ENCODE measurements at regions not wholly inside any gene's neighbourhood (a gene's known extent, or its start where the extent isn't known, plus 50 kb on each side); places are given as distances from the start of the nearest gene placed in this dataset.

DNA sequence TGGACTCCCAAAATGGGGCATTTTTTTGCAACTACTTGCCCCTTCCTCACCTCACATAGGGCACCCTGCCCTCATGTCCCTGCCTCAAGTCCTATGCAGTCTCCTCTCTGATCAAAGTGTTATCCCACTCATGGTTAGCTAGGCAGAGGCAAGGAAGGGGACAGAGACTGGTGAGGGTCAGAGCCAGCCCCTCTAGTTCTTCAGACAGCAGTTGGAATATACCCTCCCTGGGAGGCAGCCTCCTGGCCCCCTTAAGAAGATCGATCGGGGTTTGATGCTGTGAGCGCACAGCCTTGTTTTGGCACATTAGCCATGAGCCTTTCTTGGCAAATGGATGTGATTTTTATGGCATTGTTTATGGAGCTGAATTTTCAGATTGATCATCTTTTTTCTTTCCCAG lies 436.9 kb downstream of the BUD13 start:
- peaks cover 14% of the 10 kb centered on the region for H3K9me3 Mint-ChIP-seq
- no peaks in the 10 kb centered on the region for H3K36me3 Mint-ChIP-seq
- no peak overlapping the region for H3K4me3 Mint-ChIP-seq
- TF ChIP-seq, protein P1, sequence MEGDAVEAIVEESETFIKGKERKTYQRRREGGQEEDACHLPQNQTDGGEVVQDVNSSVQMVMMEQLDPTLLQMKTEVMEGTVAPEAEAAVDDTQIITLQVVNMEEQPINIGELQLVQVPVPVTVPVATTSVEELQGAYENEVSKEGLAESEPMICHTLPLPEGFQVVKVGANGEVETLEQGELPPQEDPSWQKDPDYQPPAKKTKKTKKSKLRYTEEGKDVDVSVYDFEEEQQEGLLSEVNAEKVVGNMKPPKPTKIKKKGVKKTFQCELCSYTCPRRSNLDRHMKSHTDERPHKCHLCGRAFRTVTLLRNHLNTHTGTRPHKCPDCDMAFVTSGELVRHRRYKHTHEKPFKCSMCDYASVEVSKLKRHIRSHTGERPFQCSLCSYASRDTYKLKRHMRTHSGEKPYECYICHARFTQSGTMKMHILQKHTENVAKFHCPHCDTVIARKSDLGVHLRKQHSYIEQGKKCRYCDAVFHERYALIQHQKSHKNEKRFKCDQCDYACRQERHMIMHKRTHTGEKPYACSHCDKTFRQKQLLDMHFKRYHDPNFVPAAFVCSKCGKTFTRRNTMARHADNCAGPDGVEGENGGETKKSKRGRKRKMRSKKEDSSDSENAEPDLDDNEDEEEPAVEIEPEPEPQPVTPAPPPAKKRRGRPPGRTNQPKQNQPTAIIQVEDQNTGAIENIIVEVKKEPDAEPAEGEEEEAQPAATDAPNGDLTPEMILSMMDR (IDR thresholded peaks at IDR 0.05; ENCODE audit: unreplicated experiment): no peak
- H3K27ac Mint-ChIP-seq: no peak overlapping the region
- H3K4me1 Mint-ChIP-seq: no peaks in the 10 kb centered on the region
- DNase-seq (ENCODE audit: low spot score in 2 of 2, unreplicated experiment in 2 of 2): no peak
- peaks cover 49% of the 10 kb centered on the region for H3K27me3 Mint-ChIP-seq (ENCODE audit: low read depth)

DNA sequence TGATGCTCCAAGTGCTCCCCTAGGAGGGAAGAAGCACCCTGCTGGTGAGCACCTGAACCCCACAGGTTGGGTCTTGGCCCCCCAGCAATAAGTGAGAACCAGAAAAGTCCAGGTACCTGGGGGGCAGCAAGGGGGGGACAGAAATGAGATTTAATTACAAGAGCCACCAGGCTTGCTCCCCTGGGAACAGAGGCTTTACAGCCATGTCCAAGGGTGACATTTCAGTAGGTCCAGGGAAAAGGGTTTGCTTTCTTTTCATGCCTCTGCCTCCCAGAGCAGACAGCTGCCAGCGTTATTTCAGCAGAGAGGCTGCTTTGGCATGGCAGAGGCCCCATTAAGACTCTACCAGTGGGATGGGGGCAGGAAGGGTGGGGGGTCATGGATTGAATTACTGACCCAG lies 437.7 kb downstream of the BUD13 start:
- H3K36me3 Mint-ChIP-seq: no peaks in the 10 kb centered on the region
- H3K4me1 Mint-ChIP-seq: no peaks in the 10 kb centered on the region
- TF ChIP-seq, protein P1 (IDR thresholded peaks at IDR 0.05; ENCODE audit: unreplicated experiment): no peak
- peaks cover 14% of the 10 kb centered on the region for H3K9me3 Mint-ChIP-seq
- no peak overlapping the region for H3K27ac Mint-ChIP-seq
- no peak for DNase-seq (ENCODE audit: low spot score in 2 of 2, unreplicated experiment in 2 of 2)
- H3K4me3 Mint-ChIP-seq: no peak overlapping the region
- peaks cover 45% of the 10 kb centered on the region for H3K27me3 Mint-ChIP-seq (ENCODE audit: low read depth)

DNA sequence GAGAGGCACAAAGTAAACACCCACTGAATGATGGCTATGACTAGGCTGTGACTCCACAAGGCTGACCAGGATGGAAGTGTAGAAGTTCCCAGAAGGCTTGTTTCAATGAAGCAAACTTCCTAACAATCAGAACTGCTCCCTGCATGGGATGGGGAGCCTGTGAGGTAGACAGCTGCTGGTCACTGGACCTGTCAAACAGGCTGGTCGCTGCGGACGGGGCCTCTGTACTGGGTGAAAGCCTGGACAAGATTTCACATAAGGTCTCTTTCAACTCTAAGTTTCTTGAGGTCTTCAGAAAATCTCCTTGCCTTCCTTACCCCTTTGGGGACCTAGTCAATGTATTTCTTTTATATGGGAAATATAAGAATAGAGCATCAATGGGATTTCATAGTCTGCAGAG lies 438.2 kb downstream of the BUD13 start:
- Mint-ChIP-seq H3K36me3 (no peaks in the 10 kb centered on the region), H3K27me3 (ENCODE audit: low read depth) (peaks cover 44% of the 10 kb centered on the region), H3K4me1 (no peaks in the 10 kb centered on the region), H3K9me3 (peaks cover 14% of the 10 kb centered on the region), H3K4me3 (no peak overlapping the region), H3K27ac (no peak overlapping the region)
- no peak for DNase-seq (ENCODE audit: low spot score in 2 of 2, unreplicated experiment in 2 of 2)
- TF ChIP-seq, protein P1 (IDR thresholded peaks at IDR 0.05; ENCODE audit: unreplicated experiment): no peak

DNA sequence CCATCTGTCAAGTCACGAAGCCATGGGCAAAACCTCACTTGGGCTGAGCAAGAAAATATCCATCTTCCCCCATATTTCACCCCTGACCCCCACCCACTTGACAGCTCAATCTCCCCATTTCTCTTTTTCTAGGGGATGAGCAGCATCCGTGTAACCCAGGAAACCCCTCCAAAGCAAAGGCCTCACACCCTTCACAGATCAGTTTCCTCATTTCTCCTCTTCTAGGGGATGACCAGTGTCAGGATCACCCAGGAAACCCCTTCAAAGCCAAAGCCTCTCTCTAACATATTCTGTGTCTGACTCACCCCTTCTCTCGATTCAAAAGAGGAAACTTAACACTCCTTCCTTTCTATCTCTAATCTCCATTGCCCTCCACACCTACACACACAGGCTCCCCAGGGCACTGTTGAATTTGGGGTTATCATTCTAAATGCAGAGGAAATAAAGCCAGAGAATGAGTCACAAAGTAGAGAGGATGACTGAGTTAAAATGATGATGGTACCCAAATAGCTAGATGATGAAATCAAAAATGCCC lies 439.7 kb downstream of the BUD13 start:
- Mint-ChIP-seq H3K4me3 (no peak overlapping the region), H3K9me3 (peaks cover 14% of the 10 kb centered on the region), H3K27me3 (ENCODE audit: low read depth) (peaks cover 48% of the 10 kb centered on the region), H3K4me1 (no peaks in the 10 kb centered on the region), H3K36me3 (no peaks in the 10 kb centered on the region), H3K27ac (no peak overlapping the region)
- no peak for DNase-seq (ENCODE audit: low spot score in 2 of 2, unreplicated experiment in 2 of 2)
- TF ChIP-seq, protein P1 (IDR thresholded peaks at IDR 0.05; ENCODE audit: unreplicated experiment): no peak

DNA sequence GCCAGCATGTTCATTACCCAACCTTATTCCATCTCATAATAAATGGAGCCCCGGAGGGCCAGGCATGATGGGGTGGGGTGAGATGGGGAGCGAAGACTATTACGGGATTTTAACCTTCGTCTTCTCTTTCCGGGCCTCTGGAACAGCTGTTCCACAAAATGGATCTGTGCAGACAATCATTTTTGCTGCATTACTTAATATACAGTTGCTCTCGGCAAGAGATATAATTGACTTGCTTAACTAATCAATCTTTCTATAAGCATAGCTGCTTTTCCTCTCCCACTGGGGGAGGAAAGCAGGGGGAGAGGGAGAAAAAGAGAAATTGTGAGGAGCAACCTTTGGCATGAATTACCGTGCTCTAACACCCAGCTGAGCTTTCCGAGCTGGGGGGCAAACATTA lies 440.4 kb downstream of the BUD13 start:
- DNase-seq (ENCODE audit: low spot score in 2 of 2, unreplicated experiment in 2 of 2): no peak
- no peaks in the 10 kb centered on the region for H3K36me3 Mint-ChIP-seq
- peaks cover 54% of the 10 kb centered on the region for H3K27me3 Mint-ChIP-seq (ENCODE audit: low read depth)
- H3K4me1 Mint-ChIP-seq: no peaks in the 10 kb centered on the region
- TF ChIP-seq, protein P1 (IDR thresholded peaks at IDR 0.05; ENCODE audit: unreplicated experiment): no peak
- H3K4me3 Mint-ChIP-seq: no peak overlapping the region
- H3K9me3 Mint-ChIP-seq: peaks cover 7% of the 10 kb centered on the region
- no peak overlapping the region for H3K27ac Mint-ChIP-seq

DNA sequence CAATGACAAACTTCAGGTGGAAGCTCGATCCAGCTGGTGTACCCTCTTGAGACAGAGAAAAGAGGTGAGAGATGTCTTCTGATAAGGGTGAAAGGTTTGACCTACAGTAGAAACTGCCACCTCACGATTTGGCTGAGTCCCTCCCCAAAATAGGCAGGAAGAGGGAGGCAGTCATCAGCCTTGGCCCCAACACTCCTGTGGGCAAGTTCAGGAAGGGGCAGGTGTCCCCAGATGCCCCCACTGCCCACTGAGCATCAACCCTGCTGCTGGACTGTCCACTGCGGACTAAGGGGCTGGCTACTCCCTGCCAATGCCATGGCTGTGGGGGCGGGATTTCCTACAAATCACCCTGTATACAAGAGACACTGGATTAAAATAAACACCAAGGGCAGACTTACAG lies 441.4 kb downstream of the BUD13 start:
- Mint-ChIP-seq H3K27me3 (ENCODE audit: low read depth) (peaks cover 59% of the 10 kb centered on the region), H3K4me3 (no peak overlapping the region), H3K9me3 (no peaks in the 10 kb centered on the region), H3K27ac (no peak overlapping the region), H3K4me1 (no peaks in the 10 kb centered on the region), H3K36me3 (no peaks in the 10 kb centered on the region)
- TF ChIP-seq, protein P1 (IDR thresholded peaks at IDR 0.05; ENCODE audit: unreplicated experiment): no peak
- DNase-seq (ENCODE audit: low spot score in 2 of 2, unreplicated experiment in 2 of 2): no peak

Data from mesothelial cell of epicardium (in vitro differentiated cells).